Naive thymus-derived CD8-positive, alpha-beta T cell (primary cell): ENCODE measurements at regions not wholly inside any gene's neighbourhood (a gene's known extent, or its start where the extent isn't known, plus 50 kb on each side); places are given as distances from the start of the nearest gene placed in this dataset.

Experiments
- ATAC-seq, 2 donors: fragments of 150-1000 bp; cut with Tn5 transposase in 1 of 2; sonication (Bioruptor Pico), chemical (Tn5 transposase) in 1 of 2; 1 replicate in 1 of 2; 2 replicates in 1 of 2; pipeline ENCODE4 v1.10.0; 2021; ENCODE audit warnings: mild to moderate bottlenecking in 2 of 2, moderate library complexity in 2 of 2
- POLR2A ChIA-PET: fragments of 350-600 bp; sonication (Branson Sonifier 250); formaldehyde crosslinking; loops from one replicate; lab custom pipeline; 2021; ENCODE audit warnings: antibody characterized with exemption; lab: Charles Lee
- DNase-seq, 10 donors: peaks; one replicate each; pipeline versions ENCODE4 v3.0.0 to v3.0.0-alpha.2; 2020 to 2022
- H3K27ac Mint-ChIP-seq, 10 donors: one replicate each; pipeline ENCODE4 v1.8.0; 2020 to 2022; ENCODE audit warnings: mild to moderate bottlenecking in 10 of 10, mixed read lengths in 10 of 10, moderate library complexity in 4 of 10, inconsistent platforms in 1 of 10
- H3K27me3 Mint-ChIP-seq, 5 donors: one replicate each; pipeline ENCODE4 v1.8.0; 2021 to 2022; ENCODE audit warnings: mixed read lengths in 5 of 5
- H3K36me3 Mint-ChIP-seq, 3 donors: one replicate each; pipeline ENCODE4 v1.8.0; 2020 to 2022; ENCODE audit warnings: mixed read lengths in 3 of 3, mild to moderate bottlenecking in 2 of 3, inconsistent platforms in 1 of 3
- H3K4me1 Mint-ChIP-seq, 4 donors: one replicate each; pipeline ENCODE4 v1.8.0; 2021 to 2022; ENCODE audit warnings: mixed read lengths in 4 of 4
- H3K4me3 Mint-ChIP-seq, 10 donors: one replicate each; pipeline ENCODE4 v1.8.0; 2020 to 2022; ENCODE audit warnings: mild to moderate bottlenecking in 10 of 10, mixed read lengths in 10 of 10, moderate library complexity in 6 of 10, inconsistent platforms in 1 of 10
- H3K9me3 Mint-ChIP-seq, 9 donors: one replicate each; pipeline ENCODE4 v1.8.0; 2020 to 2022; ENCODE audit warnings: mixed read lengths in 9 of 9, mild to moderate bottlenecking in 3 of 9, inconsistent platforms in 1 of 9, moderate library complexity in 1 of 9

GRCh38 chr2:240223631-240224030, 83.2 kb upstream of the OTOS start:
- Mint-ChIP-seq H3K36me3 (peaks cover 0 to 8% (median 0%) of the 10 kb centered on the region in 3 donors), H3K27ac (no peak overlapping the region)
- peak in 1 of 10 donors; percentile 50 for DNase-seq

DNA sequence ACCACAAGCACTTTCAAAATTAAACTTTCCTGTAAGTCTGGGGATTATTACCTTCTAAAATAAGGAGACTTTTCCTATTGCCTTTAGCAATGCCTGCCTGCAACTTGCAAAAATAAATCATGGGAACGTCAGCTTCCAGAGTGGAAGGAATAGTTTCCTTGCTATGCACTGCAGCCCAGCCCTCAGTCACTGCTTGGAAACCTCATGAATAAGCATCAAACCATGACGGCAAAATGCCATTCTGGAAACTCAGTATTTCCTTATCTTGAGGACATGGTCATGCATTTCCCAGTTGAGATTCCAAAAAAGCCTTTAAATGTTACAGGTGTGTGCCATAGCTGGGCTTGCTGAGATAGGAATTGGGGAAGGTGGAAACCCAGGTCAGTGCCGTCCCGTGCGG, 84.2 kb upstream of the OTOS start:
- Mint-ChIP-seq H3K9me3 (peaks cover 0 to 17% (median 11%) of the 10 kb centered on the region in 9 donors), H3K4me3 (no peak overlapping the region), H3K27ac (no peak overlapping the region), H3K36me3 (peaks cover 0 to 16% (median 0%) of the 10 kb centered on the region in 3 donors), H3K27me3 (peaks cover 26 to 80% (median 43%) of the 10 kb centered on the region in 5 donors), H3K4me1 (no peaks in the 10 kb centered on the region)
- ATAC-seq (no peak), DNase-seq (no peak)
- POLR2A ChIA-PET = no interaction called here

More at GRCh38 chr2:240223631-240224030, 83.2 kb upstream of the OTOS start:
- POLR2A ChIA-PET = no interaction called here
- H3K27me3 Mint-ChIP-seq = peaks cover 25 to 74% (median 46%) of the 10 kb centered on the region in 5 donors
- H3K4me3 Mint-ChIP-seq = no peak overlapping the region
- ATAC-seq = no peak
- H3K9me3 Mint-ChIP-seq = peaks cover 0 to 7% (median 3%) of the 10 kb centered on the region in 9 donors
- H3K4me1 Mint-ChIP-seq = no peaks in the 10 kb centered on the region

DNA sequence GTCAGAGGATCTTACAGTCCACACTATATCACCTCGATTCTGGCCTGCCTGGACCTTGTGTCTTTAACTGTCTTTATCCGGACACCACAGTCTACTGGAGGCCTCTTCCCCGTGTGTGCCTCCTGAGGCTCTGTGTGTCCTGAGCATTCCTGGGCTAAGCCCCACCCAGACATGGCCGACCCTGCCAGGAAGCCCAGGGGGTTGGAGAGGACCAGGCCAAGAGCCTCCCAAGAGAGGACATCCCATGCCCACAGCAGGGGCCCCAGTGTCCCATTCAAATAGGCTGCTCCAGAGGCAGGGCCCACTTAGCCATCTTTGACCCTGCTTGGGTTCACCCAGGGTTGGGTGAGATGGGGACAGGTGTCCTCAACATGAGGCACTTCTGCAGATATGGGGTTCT, 84.7 kb upstream of the OTOS start:
- Mint-ChIP-seq H3K9me3 (peaks cover 0 to 19% (median 11%) of the 10 kb centered on the region in 9 donors), H3K27me3 (peaks cover 24 to 80% (median 43%) of the 10 kb centered on the region in 5 donors), H3K4me1 (no peaks in the 10 kb centered on the region), H3K27ac (no peak overlapping the region), H3K36me3 (peaks cover 0 to 16% (median 0%) of the 10 kb centered on the region in 3 donors), H3K4me3 (no peak overlapping the region)
- POLR2A ChIA-PET = no interaction called here
- no peak for DNase-seq
- ATAC-seq = no peak

- H3K36me3 Mint-ChIP-seq = peaks cover 0 to 16% (median 0%) of the 10 kb centered on the region in 3 donors
- POLR2A ChIA-PET = no interaction called here
- peaks cover 27 to 77% (median 45%) of the 10 kb centered on the region in 5 donors for H3K27me3 Mint-ChIP-seq
- H3K9me3 Mint-ChIP-seq = peaks cover 0 to 19% (median 11%) of the 10 kb centered on the region in 9 donors
- no peak overlapping the region for H3K4me3 Mint-ChIP-seq
- DNase-seq = no peak
- no peak for ATAC-seq
- peaks cover 0 to 3% (median 0%) of the 10 kb centered on the region in 4 donors for H3K4me1 Mint-ChIP-seq
- no peak overlapping the region for H3K27ac Mint-ChIP-seq
These were observed 85.4 kb upstream of the OTOS start for GRCh38 chr2:240225660-240226475.

DNA sequence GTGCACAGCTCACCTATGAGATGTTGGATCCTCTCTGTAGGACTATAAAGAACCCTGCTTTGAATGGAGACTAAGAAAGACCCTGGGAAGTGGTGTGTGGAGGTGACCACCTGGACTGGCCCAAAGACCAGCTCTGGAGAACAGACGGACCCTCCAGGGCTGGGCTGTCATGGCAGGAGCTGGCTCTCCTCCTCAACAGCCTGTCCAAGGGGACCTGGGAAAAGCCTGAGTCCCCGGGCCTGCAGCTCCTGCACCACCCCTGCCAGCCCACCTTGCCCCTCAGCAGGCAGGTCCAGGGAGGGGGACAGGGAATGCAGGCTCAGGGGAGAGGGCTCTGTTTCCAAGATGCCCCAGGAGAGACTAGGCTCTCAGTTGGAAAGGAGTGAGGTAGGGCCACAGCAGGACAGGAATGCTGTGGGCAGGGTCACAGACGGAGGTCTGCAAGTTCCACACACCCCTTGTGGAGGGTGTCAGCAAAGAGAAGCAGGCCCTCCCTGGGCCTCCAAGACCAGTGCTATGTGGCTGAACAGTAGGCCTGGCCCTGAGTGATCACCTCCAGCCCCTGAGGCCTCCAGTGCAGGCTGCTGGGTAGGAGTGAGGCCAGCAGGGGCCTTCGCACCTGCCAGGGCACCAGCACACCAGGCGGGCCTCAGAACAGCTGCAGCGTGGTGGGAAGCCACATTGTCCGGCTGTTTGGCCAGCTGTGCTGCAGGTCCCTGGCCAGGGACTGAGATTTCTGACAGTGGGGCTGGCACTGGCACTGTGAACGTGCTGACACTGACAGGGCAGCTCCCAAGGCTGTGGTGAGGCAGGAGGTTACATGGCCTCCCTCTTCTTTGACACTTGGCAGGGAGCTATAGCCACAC, 86.4 kb upstream of the OTOS start:
- ATAC-seq = no peak
- H3K4me1 Mint-ChIP-seq = peaks cover 0 to 3% (median 0%) of the 10 kb centered on the region in 4 donors
- peaks cover 0 to 19% (median 11%) of the 10 kb centered on the region in 9 donors for H3K9me3 Mint-ChIP-seq
- H3K36me3 Mint-ChIP-seq = peaks cover 0 to 16% (median 0%) of the 10 kb centered on the region in 3 donors
- peaks cover 27 to 76% (median 50%) of the 10 kb centered on the region in 5 donors for H3K27me3 Mint-ChIP-seq
- no peak overlapping the region for H3K27ac Mint-ChIP-seq
- H3K4me3 Mint-ChIP-seq = no peak overlapping the region
- POLR2A ChIA-PET = no interaction called here
- DNase-seq = peak in 1 of 10 donors; percentile 49

GRCh38 chr2:240227538-240228428, 87.3 kb upstream of the OTOS start:
- peaks cover 0 to 4% (median 0%) of the 10 kb centered on the region in 4 donors for H3K4me1 Mint-ChIP-seq
- POLR2A ChIA-PET = no interaction called here
- peaks cover 0 to 16% (median 0%) of the 10 kb centered on the region in 3 donors for H3K36me3 Mint-ChIP-seq
- H3K4me3 Mint-ChIP-seq = no peak overlapping the region
- H3K27ac Mint-ChIP-seq = no peak overlapping the region
- DNase-seq = peak in 1 of 10 donors; percentile 45
- peaks cover 0 to 19% (median 11%) of the 10 kb centered on the region in 9 donors for H3K9me3 Mint-ChIP-seq
- H3K27me3 Mint-ChIP-seq = peaks cover 24 to 67% (median 50%) of the 10 kb centered on the region in 5 donors
- no peak for ATAC-seq

DNA sequence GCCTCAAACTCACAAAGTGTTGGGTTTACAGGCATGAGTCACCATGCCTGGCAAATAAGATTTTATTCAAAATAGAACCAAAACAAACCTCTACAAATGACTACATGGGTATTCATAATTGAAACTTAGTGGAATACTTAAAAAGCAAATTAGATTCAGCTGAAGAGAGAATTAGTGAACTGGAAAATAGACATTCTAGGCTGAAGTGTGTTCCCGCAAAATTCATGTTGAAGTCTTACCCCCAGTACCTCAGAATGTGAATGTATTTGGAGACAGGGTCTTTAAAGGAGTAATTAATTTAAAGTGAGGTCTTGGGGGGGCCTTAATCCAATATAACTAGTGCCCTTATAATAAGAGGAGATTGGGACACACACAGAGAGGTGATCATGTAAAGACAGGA, 88.5 kb upstream of the OTOS start:
- ATAC-seq (no peak), DNase-seq (no peak)
- H3K27ac Mint-ChIP-seq = no peak overlapping the region
- H3K36me3 Mint-ChIP-seq = peaks cover 0 to 16% (median 0%) of the 10 kb centered on the region in 3 donors
- H3K9me3 Mint-ChIP-seq = peaks cover 0 to 19% (median 11%) of the 10 kb centered on the region in 9 donors
- H3K4me1 Mint-ChIP-seq = peaks cover 0 to 5% (median 2%) of the 10 kb centered on the region in 4 donors
- H3K4me3 Mint-ChIP-seq = no peak overlapping the region
- peaks cover 22 to 55% (median 38%) of the 10 kb centered on the region in 5 donors for H3K27me3 Mint-ChIP-seq
- POLR2A ChIA-PET = no interaction called here

- peaks cover 0 to 11% (median 4%) of the 10 kb centered on the region in 4 donors for H3K4me1 Mint-ChIP-seq
- POLR2A ChIA-PET = no interaction called here
These were observed 89.3 kb upstream of the OTOS start for GRCh38 chr2:240229603-240230235.

GRCh38 chr2:240230291-240230931, 90.0 kb upstream of the OTOS start:
- H3K27ac Mint-ChIP-seq = peak overlapping the region in 1 of 10 donors; percentile 41
- H3K4me1 Mint-ChIP-seq = peaks cover 0 to 13% (median 4%) of the 10 kb centered on the region in 4 donors
- peaks cover 16 to 41% (median 24%) of the 10 kb centered on the region in 5 donors for H3K27me3 Mint-ChIP-seq
- peak in 1 of 10 donors; percentile 52 for DNase-seq
- POLR2A ChIA-PET = no interaction called here
- peaks cover 0 to 19% (median 11%) of the 10 kb centered on the region in 9 donors for H3K9me3 Mint-ChIP-seq
- H3K36me3 Mint-ChIP-seq = peaks cover 0 to 16% (median 0%) of the 10 kb centered on the region in 3 donors
- ATAC-seq = no peak
- H3K4me3 Mint-ChIP-seq = peak overlapping the region in 1 of 10 donors; percentile 19

More at GRCh38 chr2:240229603-240230235, 89.3 kb upstream of the OTOS start:
- peaks cover 0 to 16% (median 0%) of the 10 kb centered on the region in 3 donors for H3K36me3 Mint-ChIP-seq
- H3K27ac Mint-ChIP-seq = no peak overlapping the region
- ATAC-seq = no peak
- H3K9me3 Mint-ChIP-seq = peaks cover 0 to 19% (median 11%) of the 10 kb centered on the region in 9 donors
- DNase-seq = no peak
- H3K4me3 Mint-ChIP-seq = no peak overlapping the region
- peaks cover 17 to 47% (median 31%) of the 10 kb centered on the region in 5 donors for H3K27me3 Mint-ChIP-seq

DNA sequence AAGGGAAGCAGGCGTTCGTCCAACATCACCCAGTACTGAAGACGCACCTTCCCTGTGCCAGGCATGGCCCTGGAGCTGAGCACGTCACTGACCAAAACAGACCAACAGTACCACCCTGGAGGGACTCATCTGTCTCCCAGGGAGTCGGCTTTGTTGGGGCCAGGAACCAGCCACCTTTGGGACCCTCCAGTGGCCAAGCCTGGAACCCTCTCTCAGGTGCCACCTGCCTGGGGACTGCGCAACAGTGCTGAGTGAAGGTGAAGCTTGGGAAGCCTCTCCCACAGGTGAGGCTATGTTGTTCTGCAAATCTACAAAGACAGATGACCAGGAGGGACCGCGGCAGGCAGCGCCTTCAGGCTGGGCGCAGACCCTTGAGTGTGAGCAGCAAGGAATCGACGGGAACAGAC, 91.4 kb upstream of the OTOS start:
- peaks cover 9 to 29% (median 13%) of the 10 kb centered on the region in 5 donors for H3K27me3 Mint-ChIP-seq
- POLR2A ChIA-PET = no interaction called here
- DNase-seq = peak in 1 of 10 donors; percentile 16
- peaks cover 0 to 12% (median 0%) of the 10 kb centered on the region in 3 donors for H3K36me3 Mint-ChIP-seq
- no peak overlapping the region for H3K4me3 Mint-ChIP-seq
- H3K27ac Mint-ChIP-seq = no peak overlapping the region
- H3K4me1 Mint-ChIP-seq = peaks cover 0 to 13% (median 5%) of the 10 kb centered on the region in 4 donors
- ATAC-seq = no peak
- H3K9me3 Mint-ChIP-seq = peaks cover 0 to 19% (median 11%) of the 10 kb centered on the region in 9 donors
